Fibroblast of lung (primary cell): ENCODE measurements at regions not wholly inside any gene's neighbourhood (a gene's known extent, or its start where the extent isn't known, plus 50 kb on each side); places are given as distances from the start of the nearest gene placed in this dataset.

Source experiments
- DNase-seq, 2 donors: peaks; one replicate each; pipeline versions ENCODE4 v3.0.0 to v3.0.0-alpha.2; 2010; ENCODE audit warnings: low read depth in 2 of 2
- H2AFZ ChIP-seq: 2 replicates; pipeline ENCODE4 v1.5.1; 2012; ENCODE audit warnings: low read length, control low read depth, inconsistent platforms
- H3K27ac ChIP-seq: 2 replicates; pipeline ENCODE4 v1.5.1; 2011; ENCODE audit warnings: low read length, control low read depth; ENCODE audit not compliant: insufficient read depth
- H3K27me3 ChIP-seq: 2 replicates; pipeline ENCODE4 v1.5.1; 2011; ENCODE audit warnings: mild to moderate bottlenecking, low read length; ENCODE audit not compliant: control insufficient read depth, insufficient read depth
- H3K36me3 ChIP-seq: 2 replicates; pipeline ENCODE4 v1.5.1; 2011; ENCODE audit warnings: low read length; ENCODE audit not compliant: control insufficient read depth, insufficient read depth
- H3K4me1 ChIP-seq: 2 replicates; pipeline ENCODE4 v1.5.1; 2011; ENCODE audit warnings: low read length; ENCODE audit not compliant: control insufficient read depth, insufficient read depth; ENCODE audit errors: extremely low read depth
- H3K4me2 ChIP-seq: 2 replicates; pipeline ENCODE4 v1.5.1; 2011; ENCODE audit warnings: low read length, control low read depth; ENCODE audit not compliant: insufficient read depth; ENCODE audit errors: extremely low read depth
- H3K4me3 ChIP-seq, 4 experiments: fragments of 200-600 bp in 1 of 4; sonication (generic) in 1 of 4; replicated peaks in 1 of 4; 2 replicates each; pipeline ENCODE4 v1.5.1; 2011 to 2016; ENCODE audit warnings: low read length in 4 of 4, low read depth in 3 of 4, mild to moderate bottlenecking in 3 of 4, control low read depth in 2 of 4, inconsistent platforms in 1 of 4, mixed read lengths in 1 of 4; ENCODE audit not compliant: insufficient read depth in 1 of 4; ENCODE audit errors: control extremely low read depth in 1 of 4
- H3K79me2 ChIP-seq: 2 replicates; pipeline ENCODE4 v1.5.1; 2012; ENCODE audit warnings: mild to moderate bottlenecking, low read length, inconsistent platforms; ENCODE audit not compliant: control insufficient read depth, insufficient read depth
- H3K9ac ChIP-seq: 2 replicates; pipeline ENCODE4 v1.5.1; 2011; ENCODE audit warnings: mild to moderate bottlenecking, low read length, control low read depth; ENCODE audit not compliant: insufficient read depth
- H3K9me3 ChIP-seq: 2 replicates; pipeline ENCODE4 v1.5.1; 2012; ENCODE audit warnings: low read depth, low read length; ENCODE audit not compliant: control insufficient read depth, insufficient read depth
- H4K20me1 ChIP-seq: 2 replicates; pipeline ENCODE4 v1.5.1; 2011; ENCODE audit warnings: low read length; ENCODE audit not compliant: control insufficient read depth, insufficient read depth; ENCODE audit errors: extremely low read depth
- EZH2 ChIP-seq: IDR thresholded peaks from 2 replicates; pipeline ENCODE4 v1.5.1; 2012; ENCODE audit warnings: low read length, control low read depth, mild to moderate bottlenecking; ENCODE audit errors: missing control alignments
- TF ChIP-seq, protein P1 (sequence below), 2 donors: IDR thresholded peaks in 1 of 2; conservative IDR thresholded peaks in 1 of 2; 1 replicate in 1 of 2; 2 replicates in 1 of 2; pipeline ENCODE4 v1.5.1; 2011 to 2012; ENCODE audit warnings: low read length in 2 of 2, control low read depth in 1 of 2, inconsistent platforms in 1 of 2, low read depth in 1 of 2, mild to moderate bottlenecking in 1 of 2

GRCh38 chr16:54718376-54718775 is 212.3 kb upstream of the IRX5 start:
- no peaks in the 10 kb centered on the region for H3K36me3 ChIP-seq
- no peak overlapping the region for H3K27ac ChIP-seq
- no peak overlapping the region for H3K9ac ChIP-seq
- H4K20me1 ChIP-seq: no peaks in the 10 kb centered on the region
- no peaks in the 10 kb centered on the region for H3K4me1 ChIP-seq
- no peak overlapping the region for H2AFZ ChIP-seq
- H3K9me3 ChIP-seq: no peaks in the 10 kb centered on the region
- no peak overlapping the region for H3K4me2 ChIP-seq
- H3K4me3 ChIP-seq: no peak overlapping the region
- no peaks in the 10 kb centered on the region for H3K79me2 ChIP-seq
- no peak for DNase-seq
- no peaks in the 10 kb centered on the region for H3K27me3 ChIP-seq
- TF ChIP-seq, protein P1, sequence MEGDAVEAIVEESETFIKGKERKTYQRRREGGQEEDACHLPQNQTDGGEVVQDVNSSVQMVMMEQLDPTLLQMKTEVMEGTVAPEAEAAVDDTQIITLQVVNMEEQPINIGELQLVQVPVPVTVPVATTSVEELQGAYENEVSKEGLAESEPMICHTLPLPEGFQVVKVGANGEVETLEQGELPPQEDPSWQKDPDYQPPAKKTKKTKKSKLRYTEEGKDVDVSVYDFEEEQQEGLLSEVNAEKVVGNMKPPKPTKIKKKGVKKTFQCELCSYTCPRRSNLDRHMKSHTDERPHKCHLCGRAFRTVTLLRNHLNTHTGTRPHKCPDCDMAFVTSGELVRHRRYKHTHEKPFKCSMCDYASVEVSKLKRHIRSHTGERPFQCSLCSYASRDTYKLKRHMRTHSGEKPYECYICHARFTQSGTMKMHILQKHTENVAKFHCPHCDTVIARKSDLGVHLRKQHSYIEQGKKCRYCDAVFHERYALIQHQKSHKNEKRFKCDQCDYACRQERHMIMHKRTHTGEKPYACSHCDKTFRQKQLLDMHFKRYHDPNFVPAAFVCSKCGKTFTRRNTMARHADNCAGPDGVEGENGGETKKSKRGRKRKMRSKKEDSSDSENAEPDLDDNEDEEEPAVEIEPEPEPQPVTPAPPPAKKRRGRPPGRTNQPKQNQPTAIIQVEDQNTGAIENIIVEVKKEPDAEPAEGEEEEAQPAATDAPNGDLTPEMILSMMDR (conservative IDR thresholded peaks at IDR 0.05 in 1 of 2, IDR thresholded peaks at IDR 0.05 in 1 of 2; ENCODE audit: low read depth in 1 of 2, low read length in 2 of 2): no peak
- no peak for TF ChIP-seq EZH2

DNA sequence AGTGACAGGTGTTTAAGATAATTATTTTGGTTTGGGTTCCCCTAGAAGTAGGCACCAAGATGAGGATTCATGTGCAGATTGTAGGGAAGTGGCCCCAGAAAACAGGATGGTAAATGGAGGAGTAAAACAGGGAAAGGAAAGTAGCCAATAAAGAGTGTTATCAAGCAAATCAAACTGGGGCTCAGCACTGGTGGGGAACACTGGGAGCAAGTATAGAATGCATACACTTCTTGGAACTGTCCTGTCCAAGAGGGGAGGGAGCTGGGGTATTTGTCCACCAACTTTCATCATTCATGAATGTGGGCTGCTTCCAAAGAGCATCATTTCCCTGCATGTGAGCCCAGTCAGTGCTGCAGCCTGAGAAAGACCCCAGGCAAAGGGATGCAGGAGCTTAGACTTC is 215.7 kb upstream of the IRX5 start:
- Histone ChIP-seq H3K27me3 (no peaks in the 10 kb centered on the region), H3K9me3 (no peaks in the 10 kb centered on the region), H2AFZ (no peak overlapping the region), H3K4me3 (no peak overlapping the region), H3K36me3 (no peaks in the 10 kb centered on the region), H4K20me1 (no peaks in the 10 kb centered on the region), H3K4me2 (no peak overlapping the region), H3K4me1 (no peaks in the 10 kb centered on the region), H3K27ac (no peak overlapping the region), H3K9ac (no peak overlapping the region), H3K79me2 (no peaks in the 10 kb centered on the region)
- no peak for TF ChIP-seq EZH2
- TF ChIP-seq, protein P1 (conservative IDR thresholded peaks at IDR 0.05 in 1 of 2, IDR thresholded peaks at IDR 0.05 in 1 of 2; ENCODE audit: low read depth in 1 of 2, low read length in 2 of 2): no peak
- no peak for DNase-seq

DNA sequence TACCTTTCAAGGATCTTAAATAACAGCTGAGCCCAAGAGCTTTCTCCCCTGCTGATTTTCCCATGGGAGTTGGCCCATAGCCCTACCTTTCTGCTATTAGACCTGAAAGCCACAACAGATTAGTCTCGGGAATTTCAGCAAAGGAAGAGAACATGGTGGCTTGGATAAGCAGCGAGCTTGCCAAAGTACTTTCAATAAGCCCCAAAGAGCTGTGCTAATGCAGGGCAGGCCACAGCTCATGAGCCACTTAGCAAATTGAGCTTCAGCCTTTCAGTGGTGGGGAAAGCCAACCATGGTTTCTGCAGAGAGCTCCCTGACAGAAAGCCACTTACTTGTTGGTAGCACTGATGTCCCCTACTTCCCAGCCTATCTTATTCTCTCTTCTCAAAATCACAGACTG is 217.8 kb upstream of the IRX5 start:
- no peaks in the 10 kb centered on the region for H3K4me1 ChIP-seq
- no peaks in the 10 kb centered on the region for H3K36me3 ChIP-seq
- TF ChIP-seq, protein P1 (conservative IDR thresholded peaks at IDR 0.05 in 1 of 2, IDR thresholded peaks at IDR 0.05 in 1 of 2; ENCODE audit: low read depth in 1 of 2, low read length in 2 of 2): no peak
- TF ChIP-seq EZH2: no peak
- H4K20me1 ChIP-seq: no peaks in the 10 kb centered on the region
- no peaks in the 10 kb centered on the region for H3K27me3 ChIP-seq
- H3K9me3 ChIP-seq: no peaks in the 10 kb centered on the region
- no peak overlapping the region for H2AFZ ChIP-seq
- no peak for DNase-seq
- H3K4me3 ChIP-seq: no peak overlapping the region
- H3K27ac ChIP-seq: no peak overlapping the region
- H3K79me2 ChIP-seq: no peaks in the 10 kb centered on the region
- no peak overlapping the region for H3K9ac ChIP-seq
- no peak overlapping the region for H3K4me2 ChIP-seq
